HG03521 (cell line): ENCODE measurements at regions not wholly inside any gene's neighbourhood (a gene's known extent, or its start where the extent isn't known, plus 50 kb on each side); places are given as distances from the start of the nearest gene placed in this dataset.
A peak's percentile ranks its signal among the peaks of the same experiment; 100 is the strongest.

ENCODE experiments used
- ATAC-seq: cut with Tn5 transposase; IDR thresholded peaks from one replicate; pipeline ENCODE4 v1.9.1; 2021; ENCODE audit warnings: mild to moderate bottlenecking, moderate library complexity; ENCODE audit not compliant: unreplicated experiment

- no peak for ATAC-seq
These were observed 404.4 kb upstream of the SOX11 start for GRCh38 chr2:5287558-5288334.

GRCh38 chr2:5290900-5291546, 401.2 kb upstream of the SOX11 start:
- ATAC-seq, result no peak

GRCh38 chr2:5304640-5305039, 387.5 kb upstream of the SOX11 start:
- ATAC-seq, result no peak

GRCh38 chr2:5315041-5315440, 377.1 kb upstream of the SOX11 start:
- ATAC-seq, result no peak

GRCh38 chr2:5315512-5315911, 376.7 kb upstream of the SOX11 start:
- no peak for ATAC-seq

- ATAC-seq, result no peak
These were observed 376.1 kb upstream of the SOX11 start for GRCh38 chr2:5316001-5316490.

- no peak for ATAC-seq
These were observed 372.7 kb upstream of the SOX11 start for GRCh38 chr2:5319493-5319892.

GRCh38 chr2:5322396-5322795, 369.8 kb upstream of the SOX11 start:
- ATAC-seq, result no peak

- ATAC-seq, result no peak
These were observed 366.7 kb upstream of the SOX11 start for GRCh38 chr2:5325523-5325922.

GRCh38 chr2:5328826-5329225, 363.4 kb upstream of the SOX11 start:
- no peak for ATAC-seq

GRCh38 chr2:5329763-5330162, 362.4 kb upstream of the SOX11 start:
- ATAC-seq, result no peak

- ATAC-seq, result no peak
These were observed 361.2 kb upstream of the SOX11 start for GRCh38 chr2:5330961-5331360.

GRCh38 chr2:5332925-5333324, 359.3 kb upstream of the SOX11 start:
- ATAC-seq, result no peak

GRCh38 chr2:5339473-5339872, 352.7 kb upstream of the SOX11 start:
- no peak for ATAC-seq

- ATAC-seq, result no peak
These were observed 348.3 kb upstream of the SOX11 start for GRCh38 chr2:5343785-5344335.

- ATAC-seq, result no peak
These were observed 339.9 kb upstream of the SOX11 start for GRCh38 chr2:5352286-5352685.

- ATAC-seq, result no peak
These were observed 338.6 kb upstream of the SOX11 start for GRCh38 chr2:5353565-5353964.

- ATAC-seq, result no peak
These were observed 332.8 kb upstream of the SOX11 start for GRCh38 chr2:5359397-5359796.

GRCh38 chr2:5360081-5360480, 332.1 kb upstream of the SOX11 start:
- ATAC-seq, result no peak

- no peak for ATAC-seq
These were observed 327.8 kb upstream of the SOX11 start for GRCh38 chr2:5364361-5364760.

GRCh38 chr2:5365871-5366461, 326.2 kb upstream of the SOX11 start:
- peak; percentile 95 for ATAC-seq

- ATAC-seq, result no peak
These were observed 324.9 kb upstream of the SOX11 start for GRCh38 chr2:5367321-5367720.
